ENCODE measurements at regions not wholly inside any gene's neighbourhood (a gene's known extent, or its start where the extent isn't known, plus 50 kb on each side); places are given as distances from the start of the nearest gene placed in this dataset.

- DNase-seq (no peak), ATAC-seq (no peak)
- no peak overlapping the region for H3K27ac ChIP-seq (ENCODE audit: low read length)
- no peaks in the 10 kb centered on the region for H3K27me3 ChIP-seq (ENCODE audit: control insufficient read depth, insufficient read depth, low read length)
- H3K4me3 ChIP-seq (ENCODE audit: low read length), result no peak overlapping the region
- peaks cover 0 to 7% of the 10 kb centered on the region in 2 donors for H3K27me3 Mint-ChIP-seq (ENCODE audit: low read depth in 2 of 2)
- no peak overlapping the region for H3K4me3 Mint-ChIP-seq
- H3K27ac Mint-ChIP-seq, result no peak overlapping the region
- H3K4me1 ChIP-seq (ENCODE audit: control insufficient read depth, insufficient read depth, low read length), result peaks cover 9% of the 10 kb centered on the region
- no peak for TF ChIP-seq CTCF (IDR thresholded peaks at IDR 0.05)
- H3K9me3 ChIP-seq (ENCODE audit: control insufficient read depth, insufficient read depth, low read length), result no peaks in the 10 kb centered on the region
- H3K9me3 Mint-ChIP-seq, result no peaks in the 10 kb centered on the region
- H3K4me1 Mint-ChIP-seq, result peaks cover 21 to 31% of the 10 kb centered on the region in 2 donors
- intact Hi-C loops (cut with micrococcal nuclease), result no loop called here
- H3K36me3 Mint-ChIP-seq, result no peaks in the 10 kb centered on the region
- H3K36me3 ChIP-seq (ENCODE audit: control insufficient read depth, insufficient read depth, low read length), result no peaks in the 10 kb centered on the region
Observed at GRCh38 chr6:14652536-14652935, 535.0 kb downstream of the CD83 start.

- no peaks in the 10 kb centered on the region for H3K36me3 ChIP-seq (ENCODE audit: control insufficient read depth, insufficient read depth, low read length)
- peaks cover 24% of the 10 kb centered on the region for H3K4me1 ChIP-seq (ENCODE audit: control insufficient read depth, insufficient read depth, low read length)
- no peaks in the 10 kb centered on the region for H3K9me3 Mint-ChIP-seq
- no peak for DNase-seq
- H3K36me3 Mint-ChIP-seq, result no peaks in the 10 kb centered on the region
- H3K27me3 ChIP-seq (ENCODE audit: control insufficient read depth, insufficient read depth, low read length), result no peaks in the 10 kb centered on the region
- TF ChIP-seq CTCF (IDR thresholded peaks at IDR 0.05), result no peak
- intact Hi-C loops (cut with micrococcal nuclease), result no loop called here
- no peak overlapping the region for H3K4me3 ChIP-seq (ENCODE audit: low read length)
- H3K9me3 ChIP-seq (ENCODE audit: control insufficient read depth, insufficient read depth, low read length), result no peaks in the 10 kb centered on the region
- peak overlapping the region; percentile 80 to 91 for H3K27ac Mint-ChIP-seq
- H3K4me3 Mint-ChIP-seq, result peak overlapping the region; percentile 66
- 56% methylated on average over 14 of the region's 16 CpGs for WGBS (ENCODE audit: insufficient coverage)
- H3K4me1 Mint-ChIP-seq, result peaks cover 21 to 31% of the 10 kb centered on the region in 2 donors
- peak in 1 of 3 donors; percentile 32 for ATAC-seq
- H3K27me3 Mint-ChIP-seq (ENCODE audit: low read depth in 2 of 2), result peaks cover 11 to 13% of the 10 kb centered on the region in 2 donors
- peak overlapping the region; percentile 72 for H3K27ac ChIP-seq (ENCODE audit: low read length)
Observed at GRCh38 chr6:14655201-14656061, 537.9 kb downstream of the CD83 start.

GRCh38 chr6:14656078-14656521 is 538.5 kb downstream of the CD83 start:
- peak overlapping the region; percentile 72 for H3K27ac ChIP-seq (ENCODE audit: low read length)
- H3K27me3 Mint-ChIP-seq (ENCODE audit: low read depth in 2 of 2), result peaks cover 11 to 13% of the 10 kb centered on the region in 2 donors
- H3K36me3 Mint-ChIP-seq, result no peaks in the 10 kb centered on the region
- H3K4me3 ChIP-seq (ENCODE audit: low read length), result no peak overlapping the region
- H3K27me3 ChIP-seq (ENCODE audit: control insufficient read depth, insufficient read depth, low read length), result no peaks in the 10 kb centered on the region
- peaks cover 29% of the 10 kb centered on the region for H3K4me1 ChIP-seq (ENCODE audit: control insufficient read depth, insufficient read depth, low read length)
- no peaks in the 10 kb centered on the region for H3K36me3 ChIP-seq (ENCODE audit: control insufficient read depth, insufficient read depth, low read length)
- peaks cover 21 to 31% of the 10 kb centered on the region in 2 donors for H3K4me1 Mint-ChIP-seq
- peak overlapping the region; percentile 80 to 91 for H3K27ac Mint-ChIP-seq
- ATAC-seq, result peak; percentile 45 to 69 (median 64)
- no peak for TF ChIP-seq CTCF (IDR thresholded peaks at IDR 0.05)
- peak overlapping the region; percentile 66 for H3K4me3 Mint-ChIP-seq
- peak in 1 of 2 donors; percentile 22 for DNase-seq
- intact Hi-C loops (cut with micrococcal nuclease), result no loop called here
- no peaks in the 10 kb centered on the region for H3K9me3 Mint-ChIP-seq
- 0% methylated on average over 4 of the region's 4 CpGs for WGBS (ENCODE audit: insufficient coverage)
- no peaks in the 10 kb centered on the region for H3K9me3 ChIP-seq (ENCODE audit: control insufficient read depth, insufficient read depth, low read length)
